Right lobe of liver (tissue), 6 donors: ENCODE measurements at regions not wholly inside any gene's neighbourhood (a gene's known extent, or its start where the extent isn't known, plus 50 kb on each side); places are given as distances from the start of the nearest gene placed in this dataset.
A peak's percentile ranks its signal among the peaks of the same experiment; 100 is the strongest.
"Not testable (repeated sequence)": the region's sequence is repeated elsewhere in the genome, so short reads cannot be mapped to it uniquely, and the experiment has no call there.

Experiments used
- ATAC-seq, 4 donors: fragments of 200-7000 bp; cut with Tn5 transposase; one replicate each; pipeline ENCODE4 v1.9.1; 2020; ENCODE audit warnings: mild to moderate bottlenecking in 4 of 4, moderate library complexity in 4 of 4
- DNase-seq, 3 donors: peaks; one replicate each; pipeline ENCODE4 v3.0.0-alpha.2; 2020
- H3K27ac ChIP-seq, 3 donors: fragments of 200-600 bp; one replicate each; pipeline ENCODE4 v1.8.0; 2022
- H3K27me3 ChIP-seq, 2 donors: fragments of 200-600 bp; one replicate each; pipeline ENCODE4 v1.8.0; 2022
- H3K36me3 ChIP-seq, 4 donors: fragments of 200-600 bp; sonication (generic) in 1 of 4; one replicate each; pipeline versions ENCODE4 v1.5.1 to v1.8.0; 2017 to 2022; ENCODE audit warnings: control low read depth in 1 of 4
- H3K4me1 ChIP-seq, 4 donors: fragments of 200-600 bp; sonication (generic) in 1 of 4; one replicate each; pipeline versions ENCODE4 v1.5.1 to v1.8.0; 2017 to 2022; ENCODE audit warnings: control low read depth in 1 of 4
- H3K4me3 ChIP-seq, 3 donors: fragments of 200-600 bp; one replicate each; pipeline ENCODE4 v1.8.0; 2022
- H3K9me3 ChIP-seq, 4 donors: fragments of 200-600 bp; sonication (generic) in 1 of 4; one replicate each; pipeline versions ENCODE4 v1.5.1 to v1.8.0; 2017 to 2022; ENCODE audit warnings: control low read depth in 1 of 4
- POLR2A ChIP-seq: fragments of 450-650 bp; IDR thresholded peaks from one replicate; pipeline ENCODE4 v1.6.1; 2017; ENCODE audit warnings: antibody characterized with exemption, mild to moderate bottlenecking
- WGBS: methylation state at CpG from one replicate; pipeline ENCODE4 v1.1.6; 2018; ENCODE audit warnings: low coverage, low lambda C conversion rate; ENCODE audit not compliant: insufficient coverage; ENCODE audit errors: missing lambda C conversion rate; 5-methylcytosine and 5-hydroxymethylcytosine counted together
- intact Hi-C, 2 donors: fragments of 100-400 bp; cut with DNase I; formaldehyde crosslinking; loops; one replicate each; pipeline versions ENCODE4 v1.11.2 to v1.14.1; 2022
- TF ChIP-seq, protein P1 (sequence below), 4 donors: fragments of 200-600 bp in 3 of 4; fragments of 450-650 bp in 1 of 4; IDR thresholded peaks; one replicate each; pipeline versions ENCODE4 v1.5.1 to v1.8.0; 2016 to 2022; ENCODE audit warnings: antibody characterized with exemption in 4 of 4, mild to moderate bottlenecking in 2 of 4
- donor health status: DM: no; HTN: yes; CAD: no.
- donor health status: DM: no; HTN: no; CAD: no.
- donor health status: DM: no; HTN: no; CAD: no.
- donor health status: DM: no; HTN: yes; CAD: no.
- donor health status: DM: no; HTN: yes; CAD: no.

DNA sequence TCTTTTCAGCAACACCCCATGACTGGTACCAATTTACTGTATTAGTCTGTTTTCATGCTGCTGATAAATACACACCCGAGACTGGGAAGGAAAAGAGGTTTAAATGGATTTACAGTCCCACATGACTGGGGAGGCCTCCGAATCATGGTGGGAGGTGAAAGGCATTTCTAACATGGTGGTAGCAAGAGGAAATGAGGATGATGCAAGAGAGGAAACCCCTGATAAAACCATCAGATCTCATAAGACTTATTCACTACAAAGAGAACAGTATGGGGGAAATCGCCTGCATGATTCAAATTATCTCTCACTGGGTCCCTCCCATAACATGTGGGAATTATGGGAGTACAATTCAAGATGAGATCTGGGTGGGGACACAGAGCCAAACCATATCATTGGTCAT is 393.6 kb downstream of the PTPRC start:
- H3K4me1 ChIP-seq, H3K9me3 ChIP-seq, DNase-seq, H3K27ac ChIP-seq, H3K27me3 ChIP-seq, ATAC-seq, H3K4me3 ChIP-seq, H3K36me3 ChIP-seq, intact Hi-C loops: not testable (repeated sequence)
- 52% methylated on average over 3 of the region's 3 CpGs for WGBS

DNA sequence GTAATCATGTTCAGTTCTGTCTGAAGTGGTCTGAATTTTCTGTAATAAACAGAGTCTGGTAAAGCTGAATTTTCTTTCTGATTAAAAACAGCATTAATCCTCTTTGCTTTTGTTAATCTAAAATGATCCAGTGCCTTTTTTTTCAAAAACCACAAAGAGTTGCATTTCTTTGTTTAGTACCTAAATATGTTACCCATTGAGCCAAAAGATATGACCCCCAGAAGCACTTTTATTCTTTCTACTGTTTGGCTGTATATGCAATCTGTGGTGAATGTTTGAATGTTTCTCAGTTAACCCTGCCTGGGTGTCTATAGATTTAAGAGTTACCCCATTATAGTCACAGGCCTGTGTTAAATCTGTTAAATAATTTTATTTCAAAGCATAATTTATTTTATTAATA is 394.8 kb downstream of the PTPRC start:
- intact Hi-C loops: no loop called here
- Histone ChIP-seq H3K9me3 (no peaks in the 10 kb centered on the region), H3K4me1 (no peaks in the 10 kb centered on the region), H3K4me3 (no peak overlapping the region), H3K27ac (no peak overlapping the region), H3K36me3 (no peaks in the 10 kb centered on the region), H3K27me3 (no peaks in the 10 kb centered on the region)
- no peak for ATAC-seq
- DNase-seq: no peak
- TF ChIP-seq POLR2A: no peak
- TF ChIP-seq, protein P1, sequence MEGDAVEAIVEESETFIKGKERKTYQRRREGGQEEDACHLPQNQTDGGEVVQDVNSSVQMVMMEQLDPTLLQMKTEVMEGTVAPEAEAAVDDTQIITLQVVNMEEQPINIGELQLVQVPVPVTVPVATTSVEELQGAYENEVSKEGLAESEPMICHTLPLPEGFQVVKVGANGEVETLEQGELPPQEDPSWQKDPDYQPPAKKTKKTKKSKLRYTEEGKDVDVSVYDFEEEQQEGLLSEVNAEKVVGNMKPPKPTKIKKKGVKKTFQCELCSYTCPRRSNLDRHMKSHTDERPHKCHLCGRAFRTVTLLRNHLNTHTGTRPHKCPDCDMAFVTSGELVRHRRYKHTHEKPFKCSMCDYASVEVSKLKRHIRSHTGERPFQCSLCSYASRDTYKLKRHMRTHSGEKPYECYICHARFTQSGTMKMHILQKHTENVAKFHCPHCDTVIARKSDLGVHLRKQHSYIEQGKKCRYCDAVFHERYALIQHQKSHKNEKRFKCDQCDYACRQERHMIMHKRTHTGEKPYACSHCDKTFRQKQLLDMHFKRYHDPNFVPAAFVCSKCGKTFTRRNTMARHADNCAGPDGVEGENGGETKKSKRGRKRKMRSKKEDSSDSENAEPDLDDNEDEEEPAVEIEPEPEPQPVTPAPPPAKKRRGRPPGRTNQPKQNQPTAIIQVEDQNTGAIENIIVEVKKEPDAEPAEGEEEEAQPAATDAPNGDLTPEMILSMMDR (IDR thresholded peaks at IDR 0.05): no peak

DNA sequence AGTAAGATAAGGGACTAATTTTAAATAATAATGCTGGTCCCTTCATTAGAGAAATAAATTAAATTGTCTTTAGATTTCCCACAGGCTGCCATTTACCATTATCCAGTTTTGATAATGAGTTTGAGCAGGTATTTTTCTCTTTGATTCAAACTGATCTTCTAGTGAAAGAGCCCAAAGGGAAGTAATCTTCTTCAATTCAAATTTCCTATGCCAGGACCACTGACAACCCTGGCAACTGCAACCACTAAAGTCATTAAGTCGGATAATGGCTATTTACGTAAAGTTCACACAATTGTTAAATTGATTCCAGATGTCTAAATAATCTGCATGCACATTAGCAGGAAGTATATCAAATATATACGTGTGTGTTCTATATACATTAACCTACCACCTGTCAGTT is 399.3 kb downstream of the PTPRC start:
- Histone ChIP-seq H3K27ac (no peak overlapping the region), H3K9me3 (no peaks in the 10 kb centered on the region), H3K4me3 (no peak overlapping the region), H3K36me3 (no peaks in the 10 kb centered on the region), H3K27me3 (no peaks in the 10 kb centered on the region), H3K4me1 (no peaks in the 10 kb centered on the region)
- intact Hi-C loops: no loop called here
- 45% methylated on average over 3 of the region's 3 CpGs for WGBS
- no peak for DNase-seq
- no peak for ATAC-seq
- TF ChIP-seq, protein P1 (IDR thresholded peaks at IDR 0.05): no peak
- no peak for TF ChIP-seq POLR2A

DNA sequence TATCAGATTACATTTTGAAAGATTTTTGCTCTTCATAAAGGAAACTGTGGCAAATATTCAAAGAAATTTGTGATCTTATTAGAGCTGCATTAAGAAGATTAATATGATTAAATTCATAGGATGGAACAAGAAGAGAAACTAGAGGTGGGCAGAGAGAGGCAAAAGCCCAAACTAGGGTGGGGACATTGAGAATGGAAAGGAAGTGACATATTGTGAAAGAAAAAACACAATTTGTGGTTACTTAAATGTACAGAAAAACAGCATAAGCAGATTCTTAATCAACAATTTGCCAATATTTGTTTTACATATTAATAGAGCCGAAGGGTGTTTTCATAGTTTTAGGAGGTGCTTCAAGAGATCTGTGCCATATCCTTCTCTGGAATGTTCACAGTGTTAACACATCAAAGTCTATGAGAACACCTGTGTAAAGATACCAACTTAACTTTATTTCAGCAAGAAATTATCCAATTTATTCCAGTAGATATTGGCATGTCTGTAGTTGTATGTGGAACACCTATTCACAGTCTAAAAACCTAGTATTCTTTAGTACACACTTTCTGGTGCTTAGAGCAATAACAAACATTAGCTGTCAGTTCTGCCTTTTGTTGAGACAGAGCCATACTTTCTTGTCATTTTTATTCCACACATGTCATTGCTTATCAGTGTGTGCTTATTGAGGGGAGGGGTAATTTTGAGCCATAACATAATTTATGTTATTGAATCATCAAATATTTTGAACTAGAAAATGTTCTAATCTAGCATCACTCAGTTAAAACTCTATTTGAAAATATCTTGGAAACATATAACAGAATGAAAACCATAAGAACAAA is 401.5 kb downstream of the PTPRC start:
- ATAC-seq (no peak), DNase-seq (no peak)
- Histone ChIP-seq H3K27ac (no peak overlapping the region), H3K4me1 (no peaks in the 10 kb centered on the region), H3K4me3 (no peak overlapping the region), H3K36me3 (no peaks in the 10 kb centered on the region), H3K9me3 (no peaks in the 10 kb centered on the region), H3K27me3 (no peaks in the 10 kb centered on the region)
- no peak for TF ChIP-seq POLR2A
- TF ChIP-seq, protein P1 (IDR thresholded peaks at IDR 0.05): no peak
- WGBS: 64% methylated on average over 1 of the region's 1 CpG
- intact Hi-C loops: no loop called here

DNA sequence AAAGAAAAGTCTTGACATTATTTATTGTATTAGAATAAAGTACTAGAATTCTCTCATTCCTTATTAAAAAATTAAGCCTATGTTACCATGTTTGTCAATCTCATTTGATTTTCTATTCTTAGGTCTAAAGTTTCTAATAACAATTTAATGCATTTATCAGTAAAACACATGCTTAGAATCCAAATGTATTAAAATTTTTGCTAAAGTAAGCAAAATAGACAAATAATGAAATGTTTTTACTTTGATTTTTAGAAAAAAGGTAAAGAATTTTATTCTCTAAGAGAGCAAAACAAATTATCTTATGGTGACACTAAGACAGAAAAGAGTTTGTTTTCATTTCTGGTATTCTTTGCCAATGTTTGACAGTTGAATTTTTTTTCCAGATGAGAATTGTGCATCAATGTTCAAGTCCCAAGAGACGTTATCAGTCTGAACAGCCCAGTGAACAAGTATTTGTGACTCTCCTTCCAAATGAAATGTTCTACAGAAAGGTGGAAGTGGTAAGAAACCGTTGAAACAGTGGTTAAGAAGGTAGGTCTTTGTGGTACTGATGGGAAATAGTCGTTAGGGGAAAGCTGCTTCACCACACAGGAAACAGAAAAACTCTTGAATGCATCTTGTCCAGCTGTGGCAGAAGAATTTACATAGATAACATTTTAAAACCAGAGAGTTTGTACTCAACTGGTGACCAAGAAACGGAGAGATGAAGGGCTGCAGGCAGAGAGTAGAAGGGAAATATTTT is 402.5 kb downstream of the PTPRC start:
- Histone ChIP-seq H3K27me3 (no peaks in the 10 kb centered on the region), H3K36me3 (no peaks in the 10 kb centered on the region), H3K27ac (no peak overlapping the region), H3K4me1 (no peaks in the 10 kb centered on the region), H3K4me3 (no peak overlapping the region), H3K9me3 (no peaks in the 10 kb centered on the region)
- DNase-seq (no peak), ATAC-seq (peak in 2 of 4 donors; percentile 35 to 36)
- TF ChIP-seq, protein P1 (IDR thresholded peaks at IDR 0.05): no peak
- no peak for TF ChIP-seq POLR2A
- 15% methylated on average over 4 of the region's 4 CpGs for WGBS
- intact Hi-C loops: no loop called here
